HepG2 (cell line): ENCODE measurements at regions not wholly inside any gene's neighbourhood (a gene's known extent, or its start where the extent isn't known, plus 50 kb on each side); places are given as distances from the start of the nearest gene placed in this dataset.

Experiments
- ARNT2 ChIP-seq: sonication (generic); formaldehyde crosslinking; IDR thresholded peaks from 2 replicates; pipeline ENCODE4 v1.8.0; 2022; ENCODE audit warnings: mild to moderate bottlenecking, low read depth, missing genetic modification reagents, moderate library complexity
- JUND ChIP-seq: sonication (generic); formaldehyde crosslinking; IDR thresholded peaks from 2 replicates; pipeline ENCODE4 v1.8.0; 2022; ENCODE audit warnings: mild to moderate bottlenecking, missing genetic modification reagents
- MTA3 ChIP-seq: sonication (generic); formaldehyde crosslinking; IDR thresholded peaks from 2 replicates; pipeline ENCODE4 v1.4.0; 2020; ENCODE audit warnings: missing genetic modification reagents
- MYPOP ChIP-seq: sonication (generic); formaldehyde crosslinking; IDR thresholded peaks from 2 replicates; pipeline ENCODE4 v1.8.1; 2023; ENCODE audit warnings: mild to moderate bottlenecking, moderate library complexity, missing genetic modification reagents
- NCOA2 ChIP-seq: sonication (generic); formaldehyde crosslinking; IDR thresholded peaks from 2 replicates; pipeline ENCODE4 v1.8.0; 2022; ENCODE audit warnings: inconsistent platforms
- PLRG1 ChIP-seq: fragments of 450-650 bp; conservative IDR thresholded peaks from 2 replicates; pipeline ENCODE4 v1.6.1; 2016
- SETDB1 ChIP-seq: sonication (generic); formaldehyde crosslinking; IDR thresholded peaks from 2 replicates; pipeline ENCODE4 v1.5.1; 2020; ENCODE audit warnings: missing genetic modification reagents, mild to moderate bottlenecking, borderline replicate concordance
- SOX6 ChIP-seq, 2 experiments: fragments of 450-650 bp in 1 of 2; sonication (generic) in 1 of 2; formaldehyde crosslinking in 1 of 2; IDR thresholded peaks; 2 replicates each; pipeline versions ENCODE4 v1.4.0 to v1.6.1; 2017 to 2020; ENCODE audit warnings: antibody characterized with exemption in 1 of 2, mild to moderate bottlenecking in 1 of 2, missing genetic modification reagents in 1 of 2
- SUZ12 ChIP-seq: fragments of 150-350 bp; IDR thresholded peaks from 2 replicates; pipeline ENCODE4 v1.6.1; 2014; ENCODE audit warnings: low read depth, low read length
- ZMYM2 ChIP-seq: sonication (generic); formaldehyde crosslinking; IDR thresholded peaks from 2 replicates; pipeline ENCODE4 v1.8.0; 2022; ENCODE audit warnings: mild to moderate bottlenecking, missing genetic modification reagents
- ZNF263 ChIP-seq: sonication (generic); formaldehyde crosslinking; IDR thresholded peaks from 2 replicates; pipeline ENCODE4 v1.4.0; 2020; ENCODE audit warnings: missing genetic modification reagents
- ZNF547 ChIP-seq: sonication (generic); formaldehyde crosslinking; IDR thresholded peaks from 2 replicates; pipeline ENCODE4 v1.5.1; 2020; ENCODE audit warnings: mild to moderate bottlenecking, missing genetic modification reagents
- ZNF574 ChIP-seq: sonication (generic); formaldehyde crosslinking; IDR thresholded peaks from 2 replicates; pipeline ENCODE4 v1.4.0; 2020; ENCODE audit warnings: missing genetic modification reagents
- ZNF615 ChIP-seq: sonication (generic); formaldehyde crosslinking; IDR thresholded peaks from 2 replicates; pipeline ENCODE4 v1.5.0; 2020; ENCODE audit warnings: mild to moderate bottlenecking, missing genetic modification reagents, borderline replicate concordance
- TF ChIP-seq, protein P1 (sequence below): sonication (generic); formaldehyde crosslinking; IDR thresholded peaks from 2 replicates; pipeline ENCODE4 v1.9.0; 2021; ENCODE audit warnings: mild to moderate bottlenecking, missing genetic modification reagents
- TF ChIP-seq, protein P2 (sequence below): sonication (generic); formaldehyde crosslinking; IDR thresholded peaks from 2 replicates; pipeline ENCODE4 v1.4.0; 2020; ENCODE audit warnings: low read depth, mild to moderate bottlenecking, missing genetic modification reagents
- TF ChIP-seq, protein P3 (sequence below): sonication (generic); formaldehyde crosslinking; IDR thresholded peaks from 2 replicates; pipeline ENCODE4 v1.4.0; 2020; ENCODE audit warnings: missing genetic modification reagents, borderline replicate concordance

GRCh38 chr7:434891-435629, 84.6 kb downstream of the PDGFA start (continued):
- TF ChIP-seq, protein P1, sequence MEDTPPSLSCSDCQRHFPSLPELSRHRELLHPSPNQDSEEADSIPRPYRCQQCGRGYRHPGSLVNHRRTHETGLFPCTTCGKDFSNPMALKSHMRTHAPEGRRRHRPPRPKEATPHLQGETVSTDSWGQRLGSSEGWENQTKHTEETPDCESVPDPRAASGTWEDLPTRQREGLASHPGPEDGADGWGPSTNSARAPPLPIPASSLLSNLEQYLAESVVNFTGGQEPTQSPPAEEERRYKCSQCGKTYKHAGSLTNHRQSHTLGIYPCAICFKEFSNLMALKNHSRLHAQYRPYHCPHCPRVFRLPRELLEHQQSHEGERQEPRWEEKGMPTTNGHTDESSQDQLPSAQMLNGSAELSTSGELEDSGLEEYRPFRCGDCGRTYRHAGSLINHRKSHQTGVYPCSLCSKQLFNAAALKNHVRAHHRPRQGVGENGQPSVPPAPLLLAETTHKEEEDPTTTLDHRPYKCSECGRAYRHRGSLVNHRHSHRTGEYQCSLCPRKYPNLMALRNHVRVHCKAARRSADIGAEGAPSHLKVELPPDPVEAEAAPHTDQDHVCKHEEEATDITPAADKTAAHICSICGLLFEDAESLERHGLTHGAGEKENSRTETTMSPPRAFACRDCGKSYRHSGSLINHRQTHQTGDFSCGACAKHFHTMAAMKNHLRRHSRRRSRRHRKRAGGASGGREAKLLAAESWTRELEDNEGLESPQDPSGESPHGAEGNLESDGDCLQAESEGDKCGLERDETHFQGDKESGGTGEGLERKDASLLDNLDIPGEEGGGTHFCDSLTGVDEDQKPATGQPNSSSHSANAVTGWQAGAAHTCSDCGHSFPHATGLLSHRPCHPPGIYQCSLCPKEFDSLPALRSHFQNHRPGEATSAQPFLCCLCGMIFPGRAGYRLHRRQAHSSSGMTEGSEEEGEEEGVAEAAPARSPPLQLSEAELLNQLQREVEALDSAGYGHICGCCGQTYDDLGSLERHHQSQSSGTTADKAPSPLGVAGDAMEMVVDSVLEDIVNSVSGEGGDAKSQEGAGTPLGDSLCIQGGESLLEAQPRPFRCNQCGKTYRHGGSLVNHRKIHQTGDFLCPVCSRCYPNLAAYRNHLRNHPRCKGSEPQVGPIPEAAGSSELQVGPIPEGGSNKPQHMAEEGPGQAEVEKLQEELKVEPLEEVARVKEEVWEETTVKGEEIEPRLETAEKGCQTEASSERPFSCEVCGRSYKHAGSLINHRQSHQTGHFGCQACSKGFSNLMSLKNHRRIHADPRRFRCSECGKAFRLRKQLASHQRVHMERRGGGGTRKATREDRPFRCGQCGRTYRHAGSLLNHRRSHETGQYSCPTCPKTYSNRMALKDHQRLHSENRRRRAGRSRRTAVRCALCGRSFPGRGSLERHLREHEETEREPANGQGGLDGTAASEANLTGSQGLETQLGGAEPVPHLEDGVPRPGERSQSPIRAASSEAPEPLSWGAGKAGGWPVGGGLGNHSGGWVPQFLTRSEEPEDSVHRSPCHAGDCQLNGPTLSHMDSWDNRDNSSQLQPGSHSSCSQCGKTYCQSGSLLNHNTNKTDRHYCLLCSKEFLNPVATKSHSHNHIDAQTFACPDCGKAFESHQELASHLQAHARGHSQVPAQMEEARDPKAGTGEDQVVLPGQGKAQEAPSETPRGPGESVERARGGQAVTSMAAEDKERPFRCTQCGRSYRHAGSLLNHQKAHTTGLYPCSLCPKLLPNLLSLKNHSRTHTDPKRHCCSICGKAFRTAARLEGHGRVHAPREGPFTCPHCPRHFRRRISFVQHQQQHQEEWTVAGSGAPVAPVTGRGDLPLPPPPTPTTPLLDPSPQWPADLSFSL (CRISPR knock-in tag): no peak
- no peak; the same call in 1 of the 2 replicates for TF ChIP-seq ZNF263 (CRISPR knock-in tag)
- TF ChIP-seq SUZ12: no peak
- no peak for TF ChIP-seq ZMYM2 (CRISPR knock-in tag)
- TF ChIP-seq ZNF574: peak; percentile 62
- TF ChIP-seq, protein P2, sequence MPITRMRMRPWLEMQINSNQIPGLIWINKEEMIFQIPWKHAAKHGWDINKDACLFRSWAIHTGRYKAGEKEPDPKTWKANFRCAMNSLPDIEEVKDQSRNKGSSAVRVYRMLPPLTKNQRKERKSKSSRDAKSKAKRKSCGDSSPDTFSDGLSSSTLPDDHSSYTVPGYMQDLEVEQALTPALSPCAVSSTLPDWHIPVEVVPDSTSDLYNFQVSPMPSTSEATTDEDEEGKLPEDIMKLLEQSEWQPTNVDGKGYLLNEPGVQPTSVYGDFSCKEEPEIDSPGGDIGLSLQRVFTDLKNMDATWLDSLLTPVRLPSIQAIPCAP (CRISPR knock-in tag): no peak
- TF ChIP-seq JUND (CRISPR knock-in tag): no peak
- no peak for TF ChIP-seq PLRG1
- no peak for TF ChIP-seq MTA3 (CRISPR knock-in tag)
- TF ChIP-seq ARNT2 (CRISPR knock-in tag): no peak
- TF ChIP-seq MYPOP (CRISPR knock-in tag): peak; percentile 50; the same call in 1 of the 2 replicates
- no peak for TF ChIP-seq SETDB1 (CRISPR knock-in tag)
- TF ChIP-seq NCOA2 (CRISPR knock-in tag): peak; percentile 61; the same call in 1 of the 2 replicates
- TF ChIP-seq, protein P3, sequence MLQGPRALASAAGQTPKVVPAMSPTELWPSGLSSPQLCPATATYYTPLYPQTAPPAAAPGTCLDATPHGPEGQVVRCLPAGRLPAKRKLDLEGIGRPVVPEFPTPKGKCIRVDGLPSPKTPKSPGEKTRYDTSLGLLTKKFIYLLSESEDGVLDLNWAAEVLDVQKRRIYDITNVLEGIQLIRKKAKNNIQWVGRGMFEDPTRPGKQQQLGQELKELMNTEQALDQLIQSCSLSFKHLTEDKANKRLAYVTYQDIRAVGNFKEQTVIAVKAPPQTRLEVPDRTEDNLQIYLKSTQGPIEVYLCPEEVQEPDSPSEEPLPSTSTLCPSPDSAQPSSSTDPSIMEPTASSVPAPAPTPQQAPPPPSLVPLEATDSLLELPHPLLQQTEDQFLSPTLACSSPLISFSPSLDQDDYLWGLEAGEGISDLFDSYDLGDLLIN (CRISPR knock-in tag): no peak
- TF ChIP-seq ZNF615 (CRISPR knock-in tag): no peak
- TF ChIP-seq ZNF547 (CRISPR knock-in tag): no peak
- TF ChIP-seq SOX6 (IDR thresholded peaks at IDR 0.05): no peak
- TF ChIP-seq SOX6 (CRISPR knock-in tag; IDR thresholded peaks at IDR 0.05): peak; percentile 56; the same call in 1 of the 2 replicates
